ENCODE measurements at regions not wholly inside any gene's neighbourhood (a gene's known extent, or its start where the extent isn't known, plus 50 kb on each side); places are given as distances from the start of the nearest gene placed in this dataset.
"Not testable (repeated sequence)": the region's sequence is repeated elsewhere in the genome, so short reads cannot be mapped to it uniquely, and the experiment has no call there.

GRCh38 chr12:5096241-5096924, 52.7 kb downstream of the KCNA5 start:
- no peak for DNase-seq

GRCh38 chr12:5097786-5098185, 54.1 kb downstream of the KCNA5 start:
- no peak for DNase-seq

- no peak for DNase-seq
Observed at GRCh38 chr12:5099136-5099535, 55.5 kb downstream of the KCNA5 start.

GRCh38 chr12:5099591-5099990, 55.9 kb downstream of the KCNA5 start:
- DNase-seq: no peak

GRCh38 chr12:5101686-5102085, 58.0 kb downstream of the KCNA5 start:
- no peak for DNase-seq

GRCh38 chr12:5102261-5102789, 58.6 kb downstream of the KCNA5 start:
- DNase-seq: no peak

GRCh38 chr12:5102806-5103205, 59.1 kb downstream of the KCNA5 start:
- DNase-seq: no peak

- no peak for DNase-seq
Observed at GRCh38 chr12:5110345-5110744, 66.7 kb downstream of the KCNA5 start.

GRCh38 chr12:5114436-5114835, 70.8 kb downstream of the KCNA5 start:
- no peak for DNase-seq

- not testable (repeated sequence) for DNase-seq
Observed at GRCh38 chr12:5121784-5122183, 78.1 kb downstream of the KCNA5 start.

GRCh38 chr12:5122256-5122831, 78.7 kb downstream of the KCNA5 start:
- DNase-seq: not testable (repeated sequence)

GRCh38 chr12:5123921-5124320, 80.2 kb downstream of the KCNA5 start:
- DNase-seq: no peak

GRCh38 chr12:5124401-5124800, 80.7 kb downstream of the KCNA5 start:
- no peak for DNase-seq

- DNase-seq: no peak
Observed at GRCh38 chr12:5134861-5135525, 91.3 kb downstream of the KCNA5 start.

GRCh38 chr12:5138256-5138655, 94.6 kb downstream of the KCNA5 start:
- no peak for DNase-seq

GRCh38 chr12:5138845-5139244, 95.2 kb downstream of the KCNA5 start:
- DNase-seq: no peak

- DNase-seq: no peak
Observed at GRCh38 chr12:5139751-5140150, 96.1 kb downstream of the KCNA5 start.

- no peak for DNase-seq
Observed at GRCh38 chr12:5140190-5140589, 96.5 kb downstream of the KCNA5 start.

GRCh38 chr12:5148880-5149279, 105.2 kb downstream of the KCNA5 start:
- no peak for DNase-seq

- no peak for DNase-seq
Observed at GRCh38 chr12:5154091-5154490, 110.4 kb downstream of the KCNA5 start.

GRCh38 chr12:5155866-5156265, 112.2 kb downstream of the KCNA5 start:
- no peak for DNase-seq

GRCh38 chr12:5160827-5161226, 117.1 kb downstream of the KCNA5 start:
- no peak for DNase-seq

GRCh38 chr12:5163661-5164060, 120.0 kb downstream of the KCNA5 start:
- no peak for DNase-seq

- DNase-seq: no peak
Observed at GRCh38 chr12:5165296-5165970, 121.8 kb downstream of the KCNA5 start.

All from GOT3 (cell line).